OCI-LY3 (cell line): ENCODE measurements at regions not wholly inside any gene's neighbourhood (a gene's known extent, or its start where the extent isn't known, plus 50 kb on each side); places are given as distances from the start of the nearest gene placed in this dataset.

Source experiments
- EZH2phosphoT487 ChIP-seq: fragments of 200-600 bp; shearing (Covaris generic); IDR thresholded peaks from 2 replicates; pipeline ENCODE4 v1.6.1; 2018; ENCODE audit warnings: antibody characterized with exemption, mixed run types, low read depth
- TF ChIP-seq, protein P1 (sequence below): fragments of 200-600, 300-600 bp; sonication (generic); IDR thresholded peaks from 2 replicates; pipeline ENCODE4 v1.5.1; 2014; ENCODE audit warnings: antibody characterized with exemption, low read length, low read depth

DNA sequence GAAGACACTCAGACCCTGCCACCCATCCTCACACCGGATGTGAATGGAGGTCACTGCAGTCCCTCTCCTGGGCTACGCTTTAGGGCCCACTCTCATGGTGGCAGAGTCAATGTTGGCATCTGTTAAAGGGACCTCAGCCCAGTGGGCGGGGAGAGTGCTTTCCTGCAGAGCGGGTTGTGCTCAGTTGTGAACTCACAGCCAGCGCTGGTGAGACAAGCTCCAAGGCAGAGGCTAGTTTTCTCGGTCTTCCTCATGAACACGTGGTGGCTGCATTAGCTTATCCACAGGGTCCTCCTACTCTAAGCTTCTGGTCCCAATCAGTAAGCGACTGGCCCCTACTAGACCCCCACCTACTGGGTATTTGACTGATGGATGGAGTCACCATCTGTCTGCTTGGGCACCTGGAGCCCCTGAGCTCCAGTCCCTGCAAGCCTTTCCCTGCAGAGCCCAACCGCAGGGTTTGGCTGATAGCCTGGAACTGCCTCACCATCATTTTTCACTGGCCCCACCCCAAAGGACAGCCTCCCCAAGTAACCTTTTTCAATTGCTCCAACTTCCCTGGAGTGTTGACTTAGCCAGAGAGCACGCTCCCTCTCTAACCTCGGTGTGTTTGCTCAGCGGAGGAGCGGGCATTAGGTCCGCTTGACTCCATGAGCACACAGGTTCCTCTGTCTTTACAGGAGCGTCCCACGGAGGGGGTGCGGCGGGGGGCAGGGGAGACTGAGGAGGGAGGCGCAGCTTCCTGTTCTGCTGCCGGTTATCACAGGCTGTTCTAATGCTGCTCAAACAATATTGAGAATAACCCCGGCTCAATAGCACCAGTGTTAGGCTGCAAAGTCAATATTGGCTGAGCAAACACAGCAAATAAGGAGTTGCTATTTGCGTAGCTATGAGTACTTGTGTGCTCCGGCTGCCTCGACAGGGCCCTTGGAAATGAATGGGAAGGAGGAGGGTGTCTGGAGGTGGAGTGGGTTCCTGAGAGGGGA lies 141.7 kb downstream of the RPLP1 start:
- TF ChIP-seq, protein P1, sequence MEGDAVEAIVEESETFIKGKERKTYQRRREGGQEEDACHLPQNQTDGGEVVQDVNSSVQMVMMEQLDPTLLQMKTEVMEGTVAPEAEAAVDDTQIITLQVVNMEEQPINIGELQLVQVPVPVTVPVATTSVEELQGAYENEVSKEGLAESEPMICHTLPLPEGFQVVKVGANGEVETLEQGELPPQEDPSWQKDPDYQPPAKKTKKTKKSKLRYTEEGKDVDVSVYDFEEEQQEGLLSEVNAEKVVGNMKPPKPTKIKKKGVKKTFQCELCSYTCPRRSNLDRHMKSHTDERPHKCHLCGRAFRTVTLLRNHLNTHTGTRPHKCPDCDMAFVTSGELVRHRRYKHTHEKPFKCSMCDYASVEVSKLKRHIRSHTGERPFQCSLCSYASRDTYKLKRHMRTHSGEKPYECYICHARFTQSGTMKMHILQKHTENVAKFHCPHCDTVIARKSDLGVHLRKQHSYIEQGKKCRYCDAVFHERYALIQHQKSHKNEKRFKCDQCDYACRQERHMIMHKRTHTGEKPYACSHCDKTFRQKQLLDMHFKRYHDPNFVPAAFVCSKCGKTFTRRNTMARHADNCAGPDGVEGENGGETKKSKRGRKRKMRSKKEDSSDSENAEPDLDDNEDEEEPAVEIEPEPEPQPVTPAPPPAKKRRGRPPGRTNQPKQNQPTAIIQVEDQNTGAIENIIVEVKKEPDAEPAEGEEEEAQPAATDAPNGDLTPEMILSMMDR: no peak
- TF ChIP-seq EZH2phosphoT487: no peak
